ENCODE measurements at regions not wholly inside any gene's neighbourhood (a gene's known extent, or its start where the extent isn't known, plus 50 kb on each side); places are given as distances from the start of the nearest gene placed in this dataset.

GRCh38 chr7:155863721-155864151, 51.5 kb upstream of the SHH start:
- H3K36me3 Mint-ChIP-seq (ENCODE audit: low read depth) = no peaks in the 10 kb centered on the region
- no peaks in the 10 kb centered on the region for H3K9me3 Mint-ChIP-seq
- ATAC-seq (replicated peaks) = no peak
- H3K4me3 Mint-ChIP-seq = no peak overlapping the region
- H3K27ac Mint-ChIP-seq = no peak overlapping the region
- H3K4me1 Mint-ChIP-seq = no peaks in the 10 kb centered on the region
- H3K27me3 Mint-ChIP-seq = peaks cover 7% of the 10 kb centered on the region

GRCh38 chr7:155862123-155862892, 50.0 kb upstream of the SHH start:
- Mint-ChIP-seq H3K4me3 (no peak overlapping the region), H3K4me1 (no peaks in the 10 kb centered on the region), H3K27me3 (peaks cover 7% of the 10 kb centered on the region), H3K27ac (no peak overlapping the region), H3K9me3 (no peaks in the 10 kb centered on the region), H3K36me3 (ENCODE audit: low read depth) (no peaks in the 10 kb centered on the region)
- ATAC-seq (replicated peaks) = no peak

All from activated T-helper 17 cell treated with anti-CD3 and anti-CD28 coated beads, Interleukin-2, amount 50 U/mL, for 72 hours (primary cell).